ENCODE measurements at regions not wholly inside any gene's neighbourhood (a gene's known extent, or its start where the extent isn't known, plus 50 kb on each side); places are given as distances from the start of the nearest gene placed in this dataset.

GRCh38 chr3:194806991-194807630 lies 121.4 kb downstream of the FAM43A start:
- Histone ChIP-seq H4K20me1 (ENCODE audit: control insufficient read depth, insufficient read depth, insufficient read length) (no peaks in the 10 kb centered on the region), H3K79me1 (ENCODE audit: insufficient read depth, low read depth, low read length, poor library complexity, severe bottlenecking) (no peaks in the 10 kb centered on the region), H2AK5ac (ENCODE audit: insufficient read length, low read length) (no peak overlapping the region), H2BK15ac (ENCODE audit: low read depth, low read length) (no peak overlapping the region), H3K4ac (ENCODE audit: low read depth, low read length) (no peak overlapping the region), H3K4me2 (ENCODE audit: insufficient read depth, insufficient read length, low read length) (no peak overlapping the region), H3K9me3 (ENCODE audit: control insufficient read depth, low read depth, low read length) (no peaks in the 10 kb centered on the region), H3K23ac (ENCODE audit: insufficient read length, low read depth, low read length) (no peak overlapping the region), H3K79me2 (ENCODE audit: insufficient read depth, low read length) (no peaks in the 10 kb centered on the region; the same call in 1 of the 2 replicates), H4K5ac (ENCODE audit: insufficient read length, low read depth, low read length) (no peak overlapping the region), H3K18ac (ENCODE audit: insufficient read length, low read depth, low read length) (no peak overlapping the region), H4K91ac (ENCODE audit: insufficient read length, low read depth, low read length) (no peak overlapping the region), H4K8ac (replicated peaks; ENCODE audit: insufficient read length, low read depth, low read length) (no peak overlapping the region), H3K14ac (ENCODE audit: insufficient read depth, low read length) (no peak overlapping the region), H3K9ac (ENCODE audit: extremely low read depth, insufficient read length, low read length) (no peak overlapping the region), H2BK12ac (ENCODE audit: insufficient read length, low read depth, low read length) (no peak overlapping the region), H3K4me1 (ENCODE audit: insufficient read depth, low read length) (no peaks in the 10 kb centered on the region), H2AFZ (ENCODE audit: low read length) (no peak overlapping the region), H2BK120ac (ENCODE audit: low read depth, low read length, poor library complexity, severe bottlenecking) (no peak overlapping the region), H3K56ac (ENCODE audit: insufficient read length, low read depth, low read length) (no peak overlapping the region), H2BK20ac (ENCODE audit: low read depth, low read length, poor library complexity, severe bottlenecking) (no peak overlapping the region), H2BK5ac (ENCODE audit: insufficient read length, low read length) (no peak overlapping the region), H3T11ph (ENCODE audit: low read length) (no peak overlapping the region), H3K27ac (ENCODE audit: insufficient read length, low read depth, low read length) (no peak overlapping the region), H3K23me2 (ENCODE audit: insufficient read length, low read depth, low read length, poor library complexity, severe bottlenecking) (no peaks in the 10 kb centered on the region), H3K27me3 (ENCODE audit: insufficient read depth, low read length) (no peaks in the 10 kb centered on the region)
- WGBS (ENCODE audit: extremely low coverage, insufficient read length, low lambda C conversion rate), result no CpG with 5 or more reads among the region's 10 CpGs
- TF ChIP-seq CTCF (conservative IDR thresholded peaks at IDR 0.05), result no peak
- Mint-ChIP-seq H3K27ac (no peak overlapping the region), H3K9me3 (no peaks in the 10 kb centered on the region), H3K4me1 (peaks cover 18 to 27% of the 10 kb centered on the region in 2 experiments), H3K36me3 (ENCODE audit: insufficient read depth in 1 of 3, low read depth in 3 of 3) (no peaks in the 10 kb centered on the region), H3K27me3 (ENCODE audit: low read depth) (peaks cover 23% of the 10 kb centered on the region), H3K4me3 (no peak overlapping the region)
- no peak for DNase-seq
